HL-60 (cell line): ENCODE measurements at regions not wholly inside any gene's neighbourhood (a gene's known extent, or its start where the extent isn't known, plus 50 kb on each side); places are given as distances from the start of the nearest gene placed in this dataset.

Source experiments
- GABPA ChIP-seq: IDR thresholded peaks from 2 replicates; pipeline ENCODE4 v1.6.1; 2012; ENCODE audit warnings: low read depth
- TF ChIP-seq, protein P1 (sequence below): IDR thresholded peaks from 2 replicates; pipeline ENCODE4 v1.6.1; 2012; ENCODE audit warnings: low read depth; ENCODE audit not compliant: insufficient replicate concordance
- TF ChIP-seq, protein P2 (sequence below): IDR thresholded peaks from one replicate; pipeline ENCODE4 v1.5.1; 2011; ENCODE audit warnings: low read length, control low read depth, inconsistent platforms; ENCODE audit not compliant: insufficient read depth

DNA sequence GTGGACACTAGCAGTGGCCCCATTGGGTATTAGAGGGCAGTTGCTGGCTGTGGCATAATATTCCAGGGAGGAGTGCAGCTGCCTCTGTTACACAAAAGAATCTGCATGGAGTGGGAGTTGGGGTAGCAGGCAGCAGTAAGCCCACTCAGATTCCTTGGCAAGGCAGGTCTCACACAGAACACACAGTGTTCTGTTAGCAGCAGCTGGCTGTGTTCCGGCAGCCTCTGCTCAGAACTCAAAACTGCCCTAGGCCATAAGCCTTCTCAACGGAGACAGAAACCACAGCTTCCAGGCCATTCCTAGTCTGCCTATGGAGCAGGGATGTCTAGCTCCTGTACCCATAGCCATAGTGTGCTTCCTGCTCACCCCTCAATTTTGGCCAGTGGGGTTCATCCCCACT is 1085.4 kb downstream of the SLC6A15 start:
- TF ChIP-seq, protein P1, sequence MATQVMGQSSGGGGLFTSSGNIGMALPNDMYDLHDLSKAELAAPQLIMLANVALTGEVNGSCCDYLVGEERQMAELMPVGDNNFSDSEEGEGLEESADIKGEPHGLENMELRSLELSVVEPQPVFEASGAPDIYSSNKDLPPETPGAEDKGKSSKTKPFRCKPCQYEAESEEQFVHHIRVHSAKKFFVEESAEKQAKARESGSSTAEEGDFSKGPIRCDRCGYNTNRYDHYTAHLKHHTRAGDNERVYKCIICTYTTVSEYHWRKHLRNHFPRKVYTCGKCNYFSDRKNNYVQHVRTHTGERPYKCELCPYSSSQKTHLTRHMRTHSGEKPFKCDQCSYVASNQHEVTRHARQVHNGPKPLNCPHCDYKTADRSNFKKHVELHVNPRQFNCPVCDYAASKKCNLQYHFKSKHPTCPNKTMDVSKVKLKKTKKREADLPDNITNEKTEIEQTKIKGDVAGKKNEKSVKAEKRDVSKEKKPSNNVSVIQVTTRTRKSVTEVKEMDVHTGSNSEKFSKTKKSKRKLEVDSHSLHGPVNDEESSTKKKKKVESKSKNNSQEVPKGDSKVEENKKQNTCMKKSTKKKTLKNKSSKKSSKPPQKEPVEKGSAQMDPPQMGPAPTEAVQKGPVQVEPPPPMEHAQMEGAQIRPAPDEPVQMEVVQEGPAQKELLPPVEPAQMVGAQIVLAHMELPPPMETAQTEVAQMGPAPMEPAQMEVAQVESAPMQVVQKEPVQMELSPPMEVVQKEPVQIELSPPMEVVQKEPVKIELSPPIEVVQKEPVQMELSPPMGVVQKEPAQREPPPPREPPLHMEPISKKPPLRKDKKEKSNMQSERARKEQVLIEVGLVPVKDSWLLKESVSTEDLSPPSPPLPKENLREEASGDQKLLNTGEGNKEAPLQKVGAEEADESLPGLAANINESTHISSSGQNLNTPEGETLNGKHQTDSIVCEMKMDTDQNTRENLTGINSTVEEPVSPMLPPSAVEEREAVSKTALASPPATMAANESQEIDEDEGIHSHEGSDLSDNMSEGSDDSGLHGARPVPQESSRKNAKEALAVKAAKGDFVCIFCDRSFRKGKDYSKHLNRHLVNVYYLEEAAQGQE, result no peak
- TF ChIP-seq, protein P2, sequence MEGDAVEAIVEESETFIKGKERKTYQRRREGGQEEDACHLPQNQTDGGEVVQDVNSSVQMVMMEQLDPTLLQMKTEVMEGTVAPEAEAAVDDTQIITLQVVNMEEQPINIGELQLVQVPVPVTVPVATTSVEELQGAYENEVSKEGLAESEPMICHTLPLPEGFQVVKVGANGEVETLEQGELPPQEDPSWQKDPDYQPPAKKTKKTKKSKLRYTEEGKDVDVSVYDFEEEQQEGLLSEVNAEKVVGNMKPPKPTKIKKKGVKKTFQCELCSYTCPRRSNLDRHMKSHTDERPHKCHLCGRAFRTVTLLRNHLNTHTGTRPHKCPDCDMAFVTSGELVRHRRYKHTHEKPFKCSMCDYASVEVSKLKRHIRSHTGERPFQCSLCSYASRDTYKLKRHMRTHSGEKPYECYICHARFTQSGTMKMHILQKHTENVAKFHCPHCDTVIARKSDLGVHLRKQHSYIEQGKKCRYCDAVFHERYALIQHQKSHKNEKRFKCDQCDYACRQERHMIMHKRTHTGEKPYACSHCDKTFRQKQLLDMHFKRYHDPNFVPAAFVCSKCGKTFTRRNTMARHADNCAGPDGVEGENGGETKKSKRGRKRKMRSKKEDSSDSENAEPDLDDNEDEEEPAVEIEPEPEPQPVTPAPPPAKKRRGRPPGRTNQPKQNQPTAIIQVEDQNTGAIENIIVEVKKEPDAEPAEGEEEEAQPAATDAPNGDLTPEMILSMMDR, result no peak
- no peak for TF ChIP-seq GABPA
